GM21381 (cell line): ENCODE measurements at regions not wholly inside any gene's neighbourhood (a gene's known extent, or its start where the extent isn't known, plus 50 kb on each side); places are given as distances from the start of the nearest gene placed in this dataset.

ENCODE experiments used
- ATAC-seq: cut with Tn5 transposase; IDR thresholded peaks from one replicate; pipeline ENCODE4 v1.9.1; 2021; ENCODE audit warnings: mild to moderate bottlenecking, moderate library complexity; ENCODE audit not compliant: unreplicated experiment

DNA sequence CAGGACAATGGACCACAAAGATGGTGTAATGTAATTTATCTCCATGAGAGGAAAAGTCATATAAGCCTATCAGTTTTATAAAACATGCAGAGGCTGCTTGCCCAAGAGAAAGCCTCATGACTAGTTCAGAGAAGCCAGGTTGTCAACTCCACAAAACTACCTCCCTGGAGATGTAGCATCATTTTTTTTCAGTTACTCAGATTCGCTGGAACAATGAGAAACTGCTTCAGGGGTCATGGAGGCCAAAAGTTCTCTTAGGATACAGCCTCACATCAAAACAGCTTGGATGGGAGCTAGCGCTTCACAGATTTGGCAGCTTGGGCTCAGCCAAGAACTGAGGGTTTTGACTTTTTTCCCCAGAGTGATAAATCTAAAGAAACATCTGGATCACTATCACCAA, 263.5 kb downstream of the INSIG2 start:
- ATAC-seq: no peak

DNA sequence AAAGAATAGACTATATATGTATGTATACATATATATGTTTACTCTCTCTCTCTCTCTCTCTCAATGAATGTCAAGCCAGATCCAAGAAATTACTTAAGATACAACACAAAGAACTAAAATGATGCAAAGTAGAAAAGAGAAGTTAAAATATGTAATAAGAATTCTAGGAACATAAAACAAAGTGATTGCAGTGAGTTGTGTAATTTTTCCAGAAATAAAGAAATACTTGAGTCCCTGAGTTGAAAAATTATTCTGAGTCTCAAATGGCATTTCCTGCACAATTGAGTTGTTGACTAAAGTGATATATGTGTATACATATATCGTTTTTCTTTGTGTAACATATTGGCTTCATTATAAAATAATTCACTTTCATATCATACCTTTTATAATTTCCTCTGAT, 262.4 kb downstream of the INSIG2 start:
- no peak for ATAC-seq

DNA sequence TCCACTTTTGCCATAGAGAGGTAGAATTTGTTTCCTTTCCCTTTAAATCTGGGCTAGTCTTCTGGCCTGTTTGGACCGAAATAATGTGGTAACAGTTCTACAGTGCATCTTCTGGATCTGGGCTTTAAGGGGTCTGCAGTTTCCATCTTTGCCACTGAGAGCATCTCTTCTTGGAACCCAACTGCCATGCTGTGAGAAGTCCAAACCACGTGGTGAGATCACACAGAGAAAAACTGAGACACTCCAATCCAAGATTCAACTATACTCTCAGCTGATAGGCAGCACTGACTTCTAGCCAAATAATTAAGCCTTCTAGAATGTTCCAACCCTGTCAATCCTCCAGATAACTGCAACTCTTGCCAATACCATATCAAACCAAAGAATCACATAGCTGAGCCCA, 261.1 kb downstream of the INSIG2 start:
- ATAC-seq: no peak

DNA sequence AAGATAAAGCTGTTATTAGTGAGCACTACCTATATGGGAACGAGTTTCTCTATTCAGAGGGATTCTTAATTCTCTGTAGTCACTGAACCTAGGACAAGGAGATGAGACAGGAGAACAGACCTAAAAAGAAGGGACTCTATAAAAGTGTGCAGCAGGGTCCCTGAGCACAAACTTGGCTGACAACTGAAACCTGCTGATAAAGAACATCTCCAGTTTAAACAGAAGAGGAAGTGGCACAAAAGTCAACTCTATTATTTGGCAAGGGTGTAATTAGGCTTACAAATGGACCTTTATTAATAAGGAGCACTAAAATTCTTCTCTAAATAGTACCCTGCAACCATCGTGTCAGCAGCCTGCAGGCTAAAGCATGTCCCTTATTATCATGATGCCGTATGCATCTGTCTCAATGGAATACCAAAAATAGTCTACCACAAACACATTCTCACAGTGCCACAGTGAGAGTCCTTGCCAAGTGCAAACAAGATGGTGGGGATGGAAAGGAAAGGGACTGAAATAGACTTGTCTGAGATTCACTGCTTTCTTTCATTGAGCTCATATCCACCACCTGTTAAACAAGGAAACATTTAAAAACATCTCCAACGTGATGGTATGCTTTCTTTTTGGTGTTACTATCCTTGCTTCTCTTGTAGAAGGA, 260.2 kb downstream of the INSIG2 start:
- ATAC-seq: no peak

DNA sequence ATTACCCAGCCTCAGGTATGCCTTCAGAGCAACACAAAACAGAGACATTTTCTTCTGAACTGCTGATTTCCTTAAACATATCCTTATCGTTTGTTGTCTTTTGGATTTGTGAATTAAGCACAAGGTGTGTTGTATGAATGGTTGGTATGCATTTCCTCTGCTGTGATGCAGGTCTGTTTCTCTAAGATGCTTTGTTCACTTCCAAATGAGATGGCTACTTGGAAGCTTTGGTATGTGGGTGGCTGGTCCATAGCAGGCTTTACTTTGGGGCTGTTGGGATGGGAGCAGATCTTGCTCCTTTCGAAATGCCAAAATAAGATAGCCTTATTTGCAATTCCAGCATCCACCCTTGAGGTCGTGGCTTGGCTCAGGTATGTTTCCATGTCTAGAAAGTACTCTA, 257.2 kb downstream of the INSIG2 start:
- no peak for ATAC-seq

DNA sequence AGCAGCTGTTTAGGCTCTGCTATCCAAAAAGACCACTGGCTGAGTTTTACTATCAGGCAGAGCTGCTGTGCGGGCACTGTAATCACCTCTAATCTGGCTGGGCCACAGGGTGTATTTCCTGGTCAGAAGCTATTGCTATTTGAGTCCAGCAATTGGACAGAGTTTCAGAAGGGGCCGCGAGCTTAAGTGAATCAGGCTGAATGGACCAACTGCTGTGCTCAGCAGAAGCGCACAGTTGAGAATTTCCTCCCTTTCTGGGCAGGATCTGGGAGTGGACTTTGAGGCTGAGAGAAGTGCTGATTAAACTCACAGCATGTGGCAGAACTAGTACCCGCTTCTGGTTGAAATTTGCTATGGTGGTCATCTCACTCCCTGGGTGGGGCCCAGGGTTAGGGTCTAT, 251.8 kb downstream of the INSIG2 start:
- ATAC-seq: no peak

DNA sequence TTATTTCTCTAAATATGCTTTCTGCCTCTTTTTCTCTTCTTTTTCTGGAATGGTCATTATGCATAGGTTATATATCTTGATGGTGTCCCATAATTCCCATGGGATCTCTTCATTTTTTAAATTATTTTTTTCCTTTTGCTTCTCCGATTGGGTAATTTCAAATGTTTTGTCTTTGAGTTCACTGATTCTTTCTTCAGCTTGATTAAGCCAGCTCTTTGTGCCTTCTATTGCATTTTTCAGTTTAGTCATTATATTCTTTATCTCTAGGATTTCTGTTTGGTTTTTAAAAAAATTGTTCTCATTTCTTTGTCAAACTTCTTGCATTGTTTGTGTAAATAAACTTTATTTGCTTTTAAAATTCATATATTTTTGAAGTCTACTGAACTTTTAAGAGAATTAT, 251.1 kb downstream of the INSIG2 start:
- no peak for ATAC-seq

DNA sequence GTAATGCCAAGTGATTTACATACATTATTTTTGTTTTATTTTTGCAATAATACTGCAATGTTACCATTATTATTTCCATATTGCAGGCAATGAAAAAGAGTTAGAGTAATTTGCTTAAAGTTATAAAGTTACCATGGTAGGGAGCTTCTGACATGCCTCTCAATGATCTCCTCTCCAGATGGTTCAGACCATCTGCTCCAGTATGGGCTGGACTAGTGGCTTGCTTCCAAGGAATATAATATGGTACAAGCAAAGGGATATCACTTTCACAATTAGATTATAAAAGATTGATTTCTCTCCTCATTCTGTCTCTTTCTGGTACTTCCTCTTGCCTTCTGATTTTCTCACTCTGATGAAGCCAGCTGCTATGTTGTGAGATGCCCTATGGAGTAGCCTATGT, 245.4 kb downstream of the INSIG2 start:
- ATAC-seq: no peak

DNA sequence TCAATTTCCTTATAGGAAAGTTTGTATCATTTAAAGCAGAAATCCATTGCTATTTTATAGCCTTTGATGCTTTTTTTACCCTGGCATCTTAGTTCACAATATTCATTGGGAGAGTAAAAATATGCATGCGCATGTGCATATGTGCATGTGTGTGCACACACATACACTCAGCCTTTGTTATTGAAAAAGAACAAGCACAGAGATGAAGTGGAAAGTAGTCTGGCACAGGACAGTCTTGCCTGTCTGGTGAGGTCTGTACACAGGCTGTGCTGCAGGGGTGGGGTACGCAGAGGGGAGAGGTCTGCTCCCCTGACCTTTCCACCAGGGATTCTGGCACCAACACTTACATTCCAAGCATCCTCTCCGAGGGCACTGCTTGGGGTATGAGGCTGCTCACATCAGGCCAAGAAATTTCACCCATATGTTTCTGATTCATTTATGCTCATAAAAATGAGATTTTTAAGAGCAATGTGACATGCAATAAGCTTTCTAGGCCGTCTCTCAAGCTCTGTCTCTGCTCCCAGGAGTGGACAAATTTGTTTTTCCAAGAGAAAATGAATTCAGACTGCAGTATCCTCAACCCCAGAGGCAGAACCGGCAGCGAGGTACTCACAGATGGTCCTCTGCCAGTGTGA, 237.2 kb downstream of the INSIG2 start:
- ATAC-seq: no peak

DNA sequence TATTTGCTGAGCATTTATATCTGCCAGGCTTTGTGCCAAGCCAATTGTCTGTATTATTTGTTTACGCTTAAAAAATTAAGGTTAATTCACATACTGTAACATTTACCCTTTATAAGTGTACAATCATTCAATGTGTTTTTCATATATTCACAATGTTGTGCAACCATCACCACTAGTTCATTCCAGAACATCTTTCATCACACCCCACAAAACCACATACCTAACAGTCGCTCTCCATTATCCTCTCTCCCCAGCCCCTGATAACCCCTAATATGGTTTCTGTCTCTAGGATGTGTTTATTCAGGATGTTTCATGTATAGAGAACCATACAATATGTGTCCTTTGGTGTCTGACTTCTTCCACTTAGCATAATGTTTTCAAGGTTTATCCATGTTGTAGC, 234.1 kb downstream of the INSIG2 start:
- no peak for ATAC-seq

DNA sequence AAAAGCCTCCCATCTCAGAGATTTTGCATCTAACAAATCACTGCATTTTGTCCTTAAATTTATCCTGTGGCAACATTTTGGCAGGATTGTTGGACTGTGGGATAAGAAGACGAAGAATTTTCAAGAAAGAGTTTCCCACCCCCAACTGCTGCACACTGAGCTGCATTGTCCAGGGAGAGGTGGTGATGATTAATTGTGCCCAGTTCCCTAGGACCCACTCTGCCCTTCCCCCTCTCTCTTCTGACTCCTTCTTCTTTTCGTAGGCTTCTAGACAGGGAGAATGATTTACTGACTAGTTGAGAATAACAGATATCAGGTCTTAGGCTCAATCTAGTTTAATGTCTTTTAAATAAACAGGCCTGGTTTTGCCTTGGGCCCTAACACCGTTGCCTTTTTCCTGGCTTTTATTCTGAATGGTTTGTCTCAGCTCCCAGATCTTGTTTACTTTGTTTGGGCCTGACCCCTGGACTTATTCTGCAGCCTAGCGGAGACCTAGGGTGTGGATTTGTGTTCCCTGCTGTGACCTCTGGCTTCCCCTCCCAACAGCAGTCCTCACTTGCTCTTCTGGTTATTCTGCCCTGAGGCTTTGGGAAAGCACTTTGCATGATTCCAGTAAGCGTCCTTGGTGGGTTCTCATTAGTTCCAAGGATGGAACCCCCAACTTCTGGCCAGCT, 233.3 kb downstream of the INSIG2 start:
- no peak for ATAC-seq

DNA sequence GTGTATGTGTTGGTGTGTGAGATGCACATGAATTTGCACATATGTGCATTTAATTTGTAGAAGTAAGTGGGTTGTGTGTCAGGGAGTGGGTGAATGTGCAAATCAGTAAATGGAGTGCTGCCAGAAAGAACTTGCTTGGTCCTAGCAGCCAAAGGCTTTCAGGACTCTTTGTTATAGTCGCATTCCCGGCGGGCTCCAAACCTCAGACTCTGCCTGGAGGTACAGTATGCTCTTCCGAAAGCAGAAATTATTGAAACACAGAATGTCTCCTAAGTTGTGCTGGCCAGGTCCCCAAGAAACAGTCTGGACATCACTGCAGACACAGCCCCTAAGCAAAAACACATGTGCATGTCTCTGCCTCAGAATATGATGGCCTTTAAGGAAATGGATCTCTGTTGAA, 232.4 kb downstream of the INSIG2 start:
- ATAC-seq: no peak

DNA sequence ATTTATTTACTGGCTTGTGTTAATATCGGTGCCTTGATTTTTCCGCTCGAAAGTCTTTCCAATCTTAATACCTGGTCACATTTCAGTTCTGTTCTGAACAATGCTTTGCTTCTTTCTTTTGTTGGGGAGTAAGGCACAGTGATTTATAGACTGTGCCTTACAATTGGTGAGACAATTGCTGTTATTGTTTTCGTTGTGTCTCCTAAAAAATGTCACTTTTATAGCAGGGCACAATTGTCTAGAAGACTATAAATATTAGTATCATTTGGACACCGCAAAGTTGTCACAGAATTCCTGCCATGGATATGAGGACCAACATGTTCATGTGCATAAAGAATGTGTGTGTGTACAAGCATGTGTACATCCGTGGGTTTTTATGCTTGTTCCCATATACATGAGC, 231.9 kb downstream of the INSIG2 start:
- no peak for ATAC-seq

DNA sequence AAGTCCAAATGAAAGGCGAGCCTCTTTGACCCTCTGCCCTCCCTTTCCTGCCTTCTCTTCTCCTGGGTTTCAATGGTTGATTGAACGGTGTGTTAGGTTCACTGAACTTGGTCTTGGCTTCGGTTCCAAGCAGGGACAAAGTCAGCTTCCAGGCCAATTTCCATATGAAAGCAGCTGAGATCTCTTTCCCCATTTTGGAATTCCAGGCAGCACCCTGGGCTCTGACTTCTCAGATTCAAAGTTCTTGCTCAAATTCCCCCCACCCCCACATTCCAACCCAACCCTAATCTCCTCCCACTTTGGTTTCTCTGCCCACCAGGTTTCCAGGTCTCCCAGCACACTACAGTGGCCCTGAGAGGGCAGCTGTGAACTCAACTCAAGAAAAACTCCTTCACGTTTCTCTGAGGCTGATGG, 231.0 kb downstream of the INSIG2 start:
- ATAC-seq: no peak

DNA sequence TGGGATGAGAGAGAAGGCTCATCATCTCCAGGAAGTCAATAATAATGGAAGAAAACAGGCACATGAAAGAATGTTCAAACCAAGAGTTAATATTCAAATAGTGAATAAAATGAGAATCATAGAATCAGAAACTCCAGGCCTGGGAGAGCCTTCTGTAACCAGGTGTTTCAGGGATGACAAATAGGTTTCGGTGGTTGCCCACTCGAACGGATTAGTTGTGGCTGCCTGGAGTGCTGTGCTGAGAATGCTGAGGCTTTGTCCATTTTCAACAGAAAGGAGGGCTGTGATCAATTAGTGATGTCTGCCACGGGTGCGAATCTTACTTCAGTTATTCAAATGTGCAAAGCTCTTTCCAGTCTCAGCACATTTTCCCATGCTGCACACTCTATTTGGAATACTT, 227.3 kb downstream of the INSIG2 start:
- ATAC-seq: no peak

DNA sequence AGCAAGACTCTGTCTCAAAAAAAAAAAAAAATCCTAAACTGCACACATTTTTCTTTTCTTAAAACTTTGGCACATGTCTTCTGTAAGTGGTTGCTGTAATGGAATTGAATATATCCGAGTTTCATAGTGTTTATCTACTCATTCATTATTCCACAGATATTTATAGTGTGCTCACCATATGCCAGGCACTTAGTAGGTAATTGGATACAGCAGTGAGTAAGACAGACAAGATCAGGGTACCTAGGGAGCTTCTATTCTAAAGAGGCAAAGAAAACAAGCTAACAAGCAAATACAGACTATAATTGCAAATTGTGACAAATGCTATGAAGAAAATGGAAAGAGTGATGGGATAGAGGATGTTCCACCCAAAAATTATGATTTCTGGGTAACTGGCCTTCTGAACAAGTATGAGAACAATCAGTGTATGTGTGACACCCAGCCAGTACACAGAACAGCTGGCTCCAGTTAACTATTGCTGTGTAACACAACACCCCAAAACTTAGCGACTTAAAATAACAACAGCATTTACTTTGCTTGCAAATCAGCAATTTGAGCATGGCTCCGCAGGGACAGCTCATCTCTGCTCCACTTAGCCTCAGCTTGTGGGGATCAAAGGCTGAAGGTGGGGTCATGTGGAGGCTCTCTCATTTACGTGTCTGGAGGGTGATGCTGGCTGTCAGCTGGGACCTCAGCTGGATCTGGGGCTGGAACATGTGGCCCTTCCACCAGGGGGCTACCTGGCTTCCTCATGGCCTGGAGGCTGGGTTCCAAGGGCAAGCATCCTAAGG, 224.9 kb downstream of the INSIG2 start:
- no peak for ATAC-seq

DNA sequence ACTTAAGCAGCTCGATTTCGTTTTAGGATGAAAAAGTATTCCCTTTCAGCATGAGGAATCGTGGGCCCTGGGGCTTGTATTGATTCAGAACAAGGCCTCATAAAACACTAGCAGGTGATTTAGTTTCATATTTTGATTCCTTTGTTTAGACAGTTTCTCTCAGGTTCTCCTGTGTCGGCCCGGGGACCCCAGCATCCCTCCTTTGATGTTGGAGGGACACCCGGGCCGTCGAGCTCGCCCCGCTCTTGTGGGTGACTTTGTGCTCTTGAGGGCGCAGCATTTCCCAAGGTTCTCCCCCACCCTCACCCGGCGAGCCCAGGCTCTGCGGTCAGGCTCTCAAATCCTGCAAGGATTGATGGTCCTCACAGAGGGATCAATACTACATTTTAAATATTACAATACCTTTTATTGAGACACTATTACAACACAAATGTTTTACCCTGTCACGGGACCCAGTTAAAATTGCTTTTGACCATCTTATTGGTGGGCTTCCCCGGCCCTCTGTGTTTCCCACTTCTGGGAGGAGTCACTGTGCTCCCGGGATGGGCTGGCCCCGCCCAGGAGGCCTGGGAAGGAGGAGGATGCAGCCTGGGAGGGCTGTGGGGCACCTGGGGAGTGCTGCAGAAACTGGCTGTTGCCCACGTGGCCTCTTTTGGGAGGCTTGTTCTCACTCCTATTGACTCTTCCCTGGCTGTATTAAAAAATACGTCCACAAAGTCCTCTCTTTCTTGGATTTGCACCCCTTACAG, 222.6 kb downstream of the INSIG2 start:
- no peak for ATAC-seq

DNA sequence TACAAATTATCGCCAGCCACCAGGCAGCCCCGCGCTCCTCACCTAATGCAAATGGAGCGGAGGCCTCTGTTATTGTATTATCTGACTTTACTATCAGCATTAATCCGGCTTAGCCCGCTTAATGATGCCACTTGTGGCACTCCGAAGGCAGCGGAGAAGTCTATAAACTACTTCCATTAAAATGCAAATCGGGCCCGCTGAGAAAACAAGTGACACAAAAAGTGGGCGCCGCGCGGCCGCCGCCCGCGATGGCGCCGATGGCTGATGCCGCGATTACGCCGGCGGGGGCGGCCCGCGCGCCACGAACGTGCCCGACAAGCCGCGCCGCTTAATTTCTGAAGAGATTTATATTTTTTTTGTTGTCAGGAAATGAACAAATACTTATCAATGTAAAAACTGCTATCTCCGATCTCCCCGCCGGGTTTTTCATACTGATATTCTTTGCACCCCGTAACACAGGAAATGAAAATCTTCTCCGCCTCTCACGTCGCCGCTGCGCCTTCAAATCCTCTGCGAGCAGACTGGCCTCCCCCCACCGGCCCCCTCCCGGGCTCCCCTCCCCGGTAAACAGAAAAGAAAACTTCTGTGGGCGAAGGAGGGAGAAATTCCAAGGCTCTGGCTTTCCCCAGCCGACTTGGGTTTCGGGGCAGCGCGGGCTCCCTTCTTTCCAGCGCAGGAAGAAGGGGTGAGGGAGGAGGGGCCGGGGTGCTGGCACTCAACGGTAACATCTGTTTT, 221.8 kb downstream of the INSIG2 start:
- peak; percentile 59 for ATAC-seq

DNA sequence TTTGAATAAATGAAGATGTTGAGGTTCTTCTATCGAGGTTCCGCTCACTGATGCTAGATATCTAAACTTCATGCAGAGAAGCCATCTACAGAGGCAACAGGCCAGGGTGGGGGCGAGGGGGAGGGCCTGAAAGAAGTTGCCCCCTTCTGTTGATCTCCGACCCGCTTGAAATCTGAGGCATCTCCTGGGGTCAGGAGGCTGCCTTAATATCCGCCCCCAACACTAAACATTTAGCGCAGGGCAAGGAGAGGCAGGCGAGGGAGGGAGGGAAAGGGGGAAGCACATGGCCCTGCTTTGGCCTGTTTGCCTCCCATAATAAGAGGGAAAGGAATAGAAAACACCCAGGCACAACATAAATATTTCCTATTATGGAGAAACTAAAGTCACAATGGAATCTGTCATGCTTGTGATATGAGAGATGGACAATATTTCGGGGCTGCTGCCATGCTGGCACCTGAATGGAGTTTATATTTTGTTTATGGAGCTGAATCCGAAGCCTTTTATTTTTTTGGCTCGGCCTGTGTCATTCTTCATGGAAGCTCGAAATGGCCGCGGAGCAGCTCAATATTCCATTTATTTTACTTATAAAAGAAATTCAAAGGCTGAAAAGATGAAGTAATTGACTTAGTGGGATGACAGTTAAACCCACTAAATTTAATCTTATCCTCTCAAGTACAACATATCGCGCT, 221.1 kb downstream of the INSIG2 start:
- no peak for ATAC-seq

DNA sequence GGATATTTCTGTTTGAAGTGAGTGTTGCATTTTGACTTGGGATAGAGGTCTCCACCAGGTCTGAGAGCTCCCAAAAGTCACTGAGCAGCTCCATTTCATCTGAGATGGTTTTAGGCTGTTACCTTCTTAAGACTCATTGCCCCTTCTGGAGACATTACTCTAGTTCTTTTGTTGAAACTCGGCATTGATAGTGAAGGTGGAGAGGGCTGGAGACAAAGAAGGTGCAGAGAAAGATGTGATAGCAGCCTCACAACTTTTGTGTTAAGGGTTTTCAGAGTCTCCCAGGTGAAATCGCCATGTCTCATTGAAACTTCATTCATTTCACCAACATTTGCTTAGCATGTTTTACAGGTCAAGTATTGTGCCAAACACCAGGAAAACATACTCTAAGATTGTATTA, 219.6 kb downstream of the INSIG2 start:
- ATAC-seq: no peak
